OCI-LY7 (cell line): ENCODE measurements at regions not wholly inside any gene's neighbourhood (a gene's known extent, or its start where the extent isn't known, plus 50 kb on each side); places are given as distances from the start of the nearest gene placed in this dataset.
"Not testable (repeated sequence)": the region's sequence is repeated elsewhere in the genome, so short reads cannot be mapped to it uniquely, and the experiment has no call there.

ENCODE experiments used
- EZH2phosphoT487 ChIP-seq: fragments of 200-600 bp; sonication (generic); IDR thresholded peaks from 2 replicates; pipeline ENCODE4 v1.6.1; 2018; ENCODE audit warnings: low read depth, borderline replicate concordance, mild to moderate bottlenecking, mixed run types, antibody characterized with exemption, low read length, moderate library complexity, mixed read lengths
- TF ChIP-seq, protein P1 (sequence below): fragments of 200-600 bp; sonication (generic); conservative IDR thresholded peaks from 2 replicates; pipeline ENCODE4 v1.5.1; 2014; ENCODE audit warnings: mild to moderate bottlenecking, antibody characterized with exemption, low read length, moderate library complexity, mixed read lengths

GRCh38 chr14:19219423-19219822 is 214.7 kb downstream of the POTEG start:
- TF ChIP-seq, protein P1, sequence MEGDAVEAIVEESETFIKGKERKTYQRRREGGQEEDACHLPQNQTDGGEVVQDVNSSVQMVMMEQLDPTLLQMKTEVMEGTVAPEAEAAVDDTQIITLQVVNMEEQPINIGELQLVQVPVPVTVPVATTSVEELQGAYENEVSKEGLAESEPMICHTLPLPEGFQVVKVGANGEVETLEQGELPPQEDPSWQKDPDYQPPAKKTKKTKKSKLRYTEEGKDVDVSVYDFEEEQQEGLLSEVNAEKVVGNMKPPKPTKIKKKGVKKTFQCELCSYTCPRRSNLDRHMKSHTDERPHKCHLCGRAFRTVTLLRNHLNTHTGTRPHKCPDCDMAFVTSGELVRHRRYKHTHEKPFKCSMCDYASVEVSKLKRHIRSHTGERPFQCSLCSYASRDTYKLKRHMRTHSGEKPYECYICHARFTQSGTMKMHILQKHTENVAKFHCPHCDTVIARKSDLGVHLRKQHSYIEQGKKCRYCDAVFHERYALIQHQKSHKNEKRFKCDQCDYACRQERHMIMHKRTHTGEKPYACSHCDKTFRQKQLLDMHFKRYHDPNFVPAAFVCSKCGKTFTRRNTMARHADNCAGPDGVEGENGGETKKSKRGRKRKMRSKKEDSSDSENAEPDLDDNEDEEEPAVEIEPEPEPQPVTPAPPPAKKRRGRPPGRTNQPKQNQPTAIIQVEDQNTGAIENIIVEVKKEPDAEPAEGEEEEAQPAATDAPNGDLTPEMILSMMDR: not testable (repeated sequence)
- TF ChIP-seq EZH2phosphoT487: not testable (repeated sequence)
